WTC11 (cell line): ENCODE measurements at regions not wholly inside any gene's neighbourhood (a gene's known extent, or its start where the extent isn't known, plus 50 kb on each side); places are given as distances from the start of the nearest gene placed in this dataset.

Experiments
- IRF1 ChIP-seq: sonication (generic); formaldehyde crosslinking; IDR thresholded peaks from 2 replicates; pipeline ENCODE4 v1.8.0; 2023; ENCODE audit warnings: missing genetic modification reagents
- JUN ChIP-seq: sonication (generic); formaldehyde crosslinking; IDR thresholded peaks from 2 replicates; pipeline ENCODE4 v1.8.0; 2023; ENCODE audit warnings: mild to moderate bottlenecking, missing genetic modification reagents
- SP1 ChIP-seq: sonication (generic); formaldehyde crosslinking; conservative IDR thresholded peaks from 2 replicates; pipeline ENCODE4 v1.8.1; 2022; ENCODE audit warnings: missing genetic modification reagents
- ZNF138 ChIP-seq: sonication (generic); formaldehyde crosslinking; conservative IDR thresholded peaks from 2 replicates; pipeline ENCODE4 v1.8.1; 2022; ENCODE audit warnings: mild to moderate bottlenecking, moderate library complexity, missing genetic modification reagents
- TF ChIP-seq, protein P1 (sequence below): fragments of 200-600 bp; IDR thresholded peaks from 2 replicates; pipeline ENCODE4 v1.8.0; 2022; ENCODE audit warnings: antibody characterized with exemption

- TF ChIP-seq, protein P1, sequence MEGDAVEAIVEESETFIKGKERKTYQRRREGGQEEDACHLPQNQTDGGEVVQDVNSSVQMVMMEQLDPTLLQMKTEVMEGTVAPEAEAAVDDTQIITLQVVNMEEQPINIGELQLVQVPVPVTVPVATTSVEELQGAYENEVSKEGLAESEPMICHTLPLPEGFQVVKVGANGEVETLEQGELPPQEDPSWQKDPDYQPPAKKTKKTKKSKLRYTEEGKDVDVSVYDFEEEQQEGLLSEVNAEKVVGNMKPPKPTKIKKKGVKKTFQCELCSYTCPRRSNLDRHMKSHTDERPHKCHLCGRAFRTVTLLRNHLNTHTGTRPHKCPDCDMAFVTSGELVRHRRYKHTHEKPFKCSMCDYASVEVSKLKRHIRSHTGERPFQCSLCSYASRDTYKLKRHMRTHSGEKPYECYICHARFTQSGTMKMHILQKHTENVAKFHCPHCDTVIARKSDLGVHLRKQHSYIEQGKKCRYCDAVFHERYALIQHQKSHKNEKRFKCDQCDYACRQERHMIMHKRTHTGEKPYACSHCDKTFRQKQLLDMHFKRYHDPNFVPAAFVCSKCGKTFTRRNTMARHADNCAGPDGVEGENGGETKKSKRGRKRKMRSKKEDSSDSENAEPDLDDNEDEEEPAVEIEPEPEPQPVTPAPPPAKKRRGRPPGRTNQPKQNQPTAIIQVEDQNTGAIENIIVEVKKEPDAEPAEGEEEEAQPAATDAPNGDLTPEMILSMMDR, result no peak
- TF ChIP-seq SP1, result no peak
- TF ChIP-seq ZNF138 (CRISPR knock-in tag), result no peak
- TF ChIP-seq IRF1 (CRISPR knock-in tag), result no peak
- no peak for TF ChIP-seq JUN (CRISPR knock-in tag)
These were observed 88.0 kb downstream of the EDEM1 start for GRCh38 chr3:5275529-5275928.
